ENCODE measurements at regions not wholly inside any gene's neighbourhood (a gene's known extent, or its start where the extent isn't known, plus 50 kb on each side); places are given as distances from the start of the nearest gene placed in this dataset.

DNA sequence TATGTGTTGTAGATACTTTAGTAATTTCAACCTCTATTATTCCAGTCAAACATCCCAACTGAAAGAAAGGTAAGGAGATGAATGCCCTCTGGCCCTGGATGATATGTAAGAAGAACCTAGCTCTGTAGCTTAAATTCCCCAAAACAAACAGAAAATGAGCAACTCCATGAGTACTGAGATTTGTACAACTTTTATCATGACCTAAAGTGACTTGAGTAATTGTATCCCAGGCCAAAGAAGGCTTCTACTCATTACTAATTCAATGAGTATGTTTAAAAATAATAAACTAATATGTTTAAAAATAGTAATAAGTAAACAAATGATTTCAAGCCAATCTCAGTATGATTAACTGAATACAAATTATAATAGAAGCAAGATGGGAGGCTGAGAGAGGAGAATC, 414.0 kb upstream of the ACTBL2 start:
- no peaks in the 10 kb centered on the region for H3K9me3 ChIP-seq
- no peak overlapping the region for H3K4me3 ChIP-seq
- H3K27me3 ChIP-seq: no peaks in the 10 kb centered on the region
- no peak for DNase-seq
- peaks cover 0 to 18% (median 0%) of the 10 kb centered on the region in 4 donors for H3K4me1 ChIP-seq
- no peaks in the 10 kb centered on the region for H3K36me3 ChIP-seq
- H3K27ac ChIP-seq: no peak overlapping the region
- no peak for TF ChIP-seq CTCF (IDR thresholded peaks at IDR 0.05)
- intact Hi-C loops (cut with DNase I; ENCODE audit: low total_unique reads): no loop called here

DNA sequence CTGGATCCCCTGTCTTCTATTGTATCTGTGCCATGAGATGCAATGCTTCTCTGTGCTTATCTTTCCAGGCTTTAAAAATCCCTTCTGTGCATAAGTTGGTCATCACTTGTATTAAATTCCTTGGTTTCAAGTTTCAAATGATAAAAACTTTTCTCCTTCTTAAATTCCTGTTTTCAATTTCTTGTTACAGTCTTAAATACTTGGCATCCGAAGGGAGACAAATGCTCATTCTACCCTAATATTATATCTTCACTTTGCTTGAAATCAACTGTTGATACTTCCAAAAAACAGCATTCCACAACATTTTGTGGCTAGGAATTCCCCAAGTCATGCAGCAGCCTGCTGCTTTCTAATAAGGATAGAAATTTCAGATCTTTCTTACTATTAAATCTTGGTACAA, 413.2 kb upstream of the ACTBL2 start:
- no peak for DNase-seq
- intact Hi-C loops (cut with DNase I; ENCODE audit: low total_unique reads): no loop called here
- H3K36me3 ChIP-seq: no peaks in the 10 kb centered on the region
- H3K27ac ChIP-seq: no peak overlapping the region
- H3K9me3 ChIP-seq: no peaks in the 10 kb centered on the region
- no peak overlapping the region for H3K4me3 ChIP-seq
- peaks cover 0 to 10% (median 0%) of the 10 kb centered on the region in 4 donors for H3K4me1 ChIP-seq
- no peaks in the 10 kb centered on the region for H3K27me3 ChIP-seq
- TF ChIP-seq CTCF (IDR thresholded peaks at IDR 0.05): no peak

GRCh38 chr5:57893926-57894325, 411.3 kb upstream of the ACTBL2 start:
- intact Hi-C loops (cut with DNase I; ENCODE audit: low total_unique reads): no loop called here
- no peak overlapping the region for H3K27ac ChIP-seq
- TF ChIP-seq CTCF (IDR thresholded peaks at IDR 0.05): no peak

GRCh38 chr5:57891443-57891842, 408.8 kb upstream of the ACTBL2 start:
- H3K9me3 ChIP-seq: no peaks in the 10 kb centered on the region
- no peak overlapping the region for H3K4me3 ChIP-seq
- DNase-seq: no peak
- no peaks in the 10 kb centered on the region for H3K27me3 ChIP-seq
- H3K36me3 ChIP-seq: no peaks in the 10 kb centered on the region
- H3K27ac ChIP-seq: no peak overlapping the region
- TF ChIP-seq CTCF (IDR thresholded peaks at IDR 0.05): no peak
- intact Hi-C loops (cut with DNase I; ENCODE audit: low total_unique reads): no loop called here
- no peaks in the 10 kb centered on the region for H3K4me1 ChIP-seq

More at GRCh38 chr5:57893926-57894325, 411.3 kb upstream of the ACTBL2 start:
- Histone ChIP-seq H3K4me3 (no peak overlapping the region), H3K9me3 (no peaks in the 10 kb centered on the region), H3K27me3 (no peaks in the 10 kb centered on the region), H3K4me1 (no peaks in the 10 kb centered on the region), H3K36me3 (no peaks in the 10 kb centered on the region)
- DNase-seq: no peak

DNA sequence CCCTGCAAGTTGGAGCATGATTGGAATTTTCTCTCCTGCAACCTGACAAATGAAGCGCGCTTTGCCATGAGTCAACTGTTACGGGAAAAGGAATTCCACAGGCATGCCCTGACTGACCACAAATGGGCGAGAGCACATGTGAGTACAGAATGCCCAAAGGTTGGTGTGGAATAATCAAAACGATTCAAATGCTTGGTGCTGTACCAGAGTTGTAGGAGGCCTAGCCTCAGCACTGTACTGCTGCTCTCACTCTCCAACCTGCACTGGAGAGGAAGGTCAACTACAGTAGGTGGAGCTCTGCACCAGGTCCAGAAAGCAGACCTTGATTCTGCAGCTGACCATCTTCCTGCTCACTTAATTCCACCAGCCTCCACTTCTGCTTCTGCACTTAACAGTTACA, 406.9 kb upstream of the ACTBL2 start:
- H3K4me3 ChIP-seq: no peak overlapping the region
- no peaks in the 10 kb centered on the region for H3K27me3 ChIP-seq
- H3K4me1 ChIP-seq: peaks cover 0 to 6% (median 0%) of the 10 kb centered on the region in 4 donors
- no peak for DNase-seq
- no peak for TF ChIP-seq CTCF (IDR thresholded peaks at IDR 0.05)
- no peaks in the 10 kb centered on the region for H3K9me3 ChIP-seq
- no peaks in the 10 kb centered on the region for H3K36me3 ChIP-seq
- intact Hi-C loops (cut with DNase I; ENCODE audit: low total_unique reads): loop anchor here (5.0 kb wide), 1 partner anchor 573 kb away; the partner anchor contains the start of gene PLK2
- H3K27ac ChIP-seq: no peak overlapping the region

Measured in tibial artery (tissue), 4 donors.